Activated T-cell treated with anti-CD3 and anti-CD28 coated beads, Interleukin-2, amount 50 U/mL, for 48 hours (primary cell): ENCODE measurements at regions not wholly inside any gene's neighbourhood (a gene's known extent, or its start where the extent isn't known, plus 50 kb on each side); places are given as distances from the start of the nearest gene placed in this dataset.

Experiments used
- DNase-seq, 2 experiments: peaks; one replicate each; pipeline ENCODE4 v3.0.0-alpha.2; 2020

DNA sequence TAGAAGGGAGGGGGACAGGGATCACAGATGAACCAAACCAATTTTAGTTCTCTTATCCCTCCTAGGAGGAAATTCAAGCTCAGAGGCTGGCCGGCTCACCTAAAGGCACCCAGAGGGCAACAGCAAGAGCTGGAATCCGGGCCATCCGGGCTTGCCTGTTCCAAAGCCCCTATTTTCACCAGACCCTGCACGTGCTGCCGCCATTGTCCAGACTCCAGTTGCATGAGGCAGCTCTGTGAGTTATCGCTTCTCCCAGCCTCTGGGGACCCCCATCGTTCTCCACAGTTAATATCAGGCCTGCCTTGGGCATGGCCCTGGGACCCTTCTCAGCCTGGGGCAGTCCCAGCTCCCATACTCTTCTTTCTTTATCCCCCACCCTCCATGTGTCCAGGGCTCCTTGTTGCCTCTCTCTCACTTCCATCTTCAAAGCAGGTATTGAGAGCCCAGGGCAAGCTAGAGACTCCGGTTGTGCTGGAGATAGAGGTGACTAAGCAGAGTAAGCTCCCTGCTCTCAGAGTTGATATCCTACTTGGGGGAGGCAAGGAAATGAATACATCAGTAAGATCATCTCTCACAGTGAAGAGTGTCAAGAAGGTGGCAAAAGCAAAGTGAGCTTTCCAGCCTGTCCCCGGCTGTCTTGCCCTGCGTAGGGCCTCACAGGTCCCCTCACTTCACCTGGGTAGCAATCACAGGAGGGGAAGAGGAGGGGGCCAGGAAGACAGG lies 322.8 kb downstream of the UACA start:
- DNase-seq, result peak in 1 of 2 experiments; percentile 9

DNA sequence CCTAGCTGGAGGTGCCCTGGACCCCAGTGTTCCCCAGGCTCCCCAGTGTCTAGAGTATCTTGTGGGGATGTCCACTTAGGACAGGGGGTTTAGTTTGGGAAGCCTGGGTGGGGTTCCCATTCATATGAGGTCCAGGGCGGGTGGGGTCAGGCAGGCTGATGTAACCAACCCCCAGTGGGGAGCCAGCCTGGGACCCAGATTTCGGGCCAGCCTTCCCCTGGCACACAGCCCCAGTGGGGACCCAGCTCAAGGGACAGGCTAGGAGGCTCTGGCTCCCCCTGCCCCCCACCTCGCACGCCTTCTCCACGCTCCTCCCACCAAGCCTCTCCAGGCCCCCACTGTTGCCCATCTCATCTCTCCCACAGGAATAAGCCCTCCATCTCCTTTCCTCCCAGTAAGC lies 323.5 kb downstream of the UACA start:
- DNase-seq, result no peak

GRCh38 chr15:70439304-70439877 lies 324.0 kb downstream of the UACA start:
- peak in 1 of 2 experiments; percentile 6 for DNase-seq

DNA sequence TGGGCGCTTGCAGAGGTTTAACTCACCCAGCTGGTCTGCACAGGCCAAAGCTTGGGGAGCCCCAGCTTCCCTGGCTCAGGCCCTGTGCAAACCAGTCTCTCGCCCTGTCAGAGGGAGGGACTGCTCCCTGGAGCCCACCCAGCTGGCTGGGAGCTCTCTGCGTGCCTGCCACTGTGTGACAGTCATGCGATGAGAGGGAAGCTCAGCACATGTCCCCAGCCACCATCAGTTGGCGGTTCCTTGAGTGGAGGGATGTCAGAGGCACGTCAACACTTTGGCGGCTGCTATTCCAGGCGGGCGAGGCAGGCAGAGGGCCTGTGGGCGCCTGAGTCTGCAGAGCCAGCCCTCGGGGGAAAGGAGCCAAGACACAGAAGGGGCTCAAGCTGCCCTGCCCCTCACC lies 324.6 kb downstream of the UACA start:
- DNase-seq, result peak in 1 of 2 experiments; percentile 11

DNA sequence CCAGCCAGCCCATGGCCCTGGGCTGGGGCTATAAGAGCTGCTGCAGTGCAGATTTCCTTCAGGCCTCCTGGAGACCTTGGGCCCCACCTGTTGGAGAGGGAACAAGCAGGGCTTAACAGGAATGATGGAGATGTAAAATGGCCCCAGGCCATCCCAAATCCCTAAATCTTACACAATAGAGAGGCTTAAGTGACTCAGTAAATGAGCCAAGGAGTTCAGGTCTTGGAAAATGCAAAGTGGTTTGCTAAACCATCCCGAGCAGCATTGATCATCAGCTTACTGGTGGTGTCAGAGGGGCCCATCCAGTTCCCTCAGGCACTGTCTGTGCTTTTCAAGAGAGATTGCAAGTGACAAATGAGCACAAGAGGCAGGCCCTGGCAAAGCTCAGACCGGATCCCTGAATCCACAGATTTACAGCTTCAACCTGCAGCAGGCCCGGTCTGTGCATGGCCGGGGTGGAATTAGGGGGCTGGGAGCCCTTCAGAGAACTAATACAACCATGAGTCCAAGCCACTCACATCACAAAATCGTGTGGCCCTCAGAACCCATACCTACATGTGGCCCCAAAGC lies 325.4 kb downstream of the UACA start:
- DNase-seq, result peak in 1 of 2 experiments; percentile 11

- peak in 1 of 2 experiments; percentile 10 for DNase-seq
Observed at GRCh38 chr15:70437089-70437488, 326.3 kb downstream of the UACA start.

DNA sequence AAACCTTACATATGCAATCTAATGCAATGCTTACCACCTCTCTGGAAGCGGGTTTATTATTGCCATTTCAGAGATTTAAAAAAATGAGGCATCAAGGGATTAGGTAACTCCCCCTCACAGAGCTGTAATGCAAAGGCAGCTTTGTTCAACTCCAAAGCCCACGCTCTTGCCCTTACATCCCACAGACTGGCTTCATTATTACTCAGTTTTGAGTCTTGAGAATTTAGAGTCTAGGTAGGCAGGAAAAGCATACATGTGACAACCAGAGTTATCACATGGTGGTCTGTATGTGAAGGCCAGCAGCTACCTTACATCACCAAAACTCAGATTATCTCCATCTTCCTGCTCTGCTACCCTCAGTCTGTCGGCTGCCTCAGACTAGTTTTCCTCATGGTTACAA lies 326.9 kb downstream of the UACA start:
- DNase-seq, result no peak

GRCh38 chr15:70435872-70436271 lies 327.5 kb downstream of the UACA start:
- no peak for DNase-seq

DNA sequence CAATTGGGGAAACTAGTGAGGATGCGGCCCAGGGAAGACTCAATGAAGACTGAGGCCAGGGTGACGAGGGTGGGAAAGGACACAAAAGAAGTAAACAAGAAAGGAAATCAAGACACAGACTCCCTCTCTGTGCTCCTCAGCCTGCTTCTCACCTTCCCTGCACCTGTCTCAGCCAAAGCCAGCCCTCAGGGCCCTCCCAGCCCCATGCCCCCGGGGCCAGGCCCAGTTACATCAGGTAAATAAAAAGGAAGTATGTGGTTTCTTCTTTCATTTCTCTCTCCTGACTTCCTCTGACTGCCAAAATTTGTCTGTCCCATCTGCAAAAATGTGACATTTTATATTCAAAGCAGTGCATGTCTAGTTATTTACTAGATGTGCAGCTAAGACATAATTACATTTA lies 328.0 kb downstream of the UACA start:
- DNase-seq, result no peak

GRCh38 chr15:70433586-70434324 lies 329.6 kb downstream of the UACA start:
- no peak for DNase-seq

DNA sequence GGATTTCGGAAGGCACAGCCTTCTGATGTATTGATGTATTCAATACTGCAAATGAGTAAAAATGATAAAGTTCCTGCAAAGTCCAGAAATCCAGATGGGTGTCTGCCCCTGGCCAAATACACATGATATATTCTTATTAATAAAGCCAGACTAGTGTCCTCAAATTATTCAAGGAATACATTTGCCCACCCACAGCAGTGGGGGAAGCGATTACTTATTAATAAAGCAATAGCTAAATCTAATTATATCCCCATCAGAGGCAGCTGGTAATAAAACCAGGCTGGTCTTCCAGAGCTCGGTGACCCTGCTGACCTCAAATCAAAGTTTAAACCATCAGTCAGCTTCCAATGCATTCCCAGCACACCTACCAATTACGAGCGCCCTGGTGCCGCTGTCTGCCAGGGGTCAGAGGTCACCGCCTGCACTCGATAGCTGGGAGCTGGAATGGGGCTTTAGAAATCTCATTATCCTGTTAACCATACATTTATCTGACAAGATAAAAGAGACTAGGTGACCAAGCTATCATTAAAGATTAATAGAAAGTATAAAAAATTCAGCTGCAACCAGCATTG lies 330.3 kb downstream of the UACA start:
- no peak for DNase-seq

DNA sequence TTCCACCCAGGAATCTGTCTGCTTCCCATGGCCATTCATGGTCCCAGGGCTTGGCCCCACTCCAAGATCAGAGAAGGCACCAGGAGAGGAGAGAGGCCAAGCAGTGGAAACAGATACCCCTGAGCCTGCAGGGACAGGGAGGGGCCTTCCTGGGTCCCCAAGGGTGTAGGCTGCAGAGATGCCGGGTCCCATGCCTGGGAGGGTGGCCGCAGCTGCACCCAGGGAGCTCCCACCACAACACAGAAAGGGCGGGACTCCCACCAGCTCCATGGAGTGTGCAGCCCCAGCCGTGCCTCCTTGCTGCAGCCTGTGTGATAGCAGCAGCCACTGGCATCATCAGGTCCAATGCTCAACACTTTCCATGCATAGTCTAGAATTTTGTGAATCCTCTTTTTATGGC lies 331.5 kb downstream of the UACA start:
- DNase-seq, result no peak

DNA sequence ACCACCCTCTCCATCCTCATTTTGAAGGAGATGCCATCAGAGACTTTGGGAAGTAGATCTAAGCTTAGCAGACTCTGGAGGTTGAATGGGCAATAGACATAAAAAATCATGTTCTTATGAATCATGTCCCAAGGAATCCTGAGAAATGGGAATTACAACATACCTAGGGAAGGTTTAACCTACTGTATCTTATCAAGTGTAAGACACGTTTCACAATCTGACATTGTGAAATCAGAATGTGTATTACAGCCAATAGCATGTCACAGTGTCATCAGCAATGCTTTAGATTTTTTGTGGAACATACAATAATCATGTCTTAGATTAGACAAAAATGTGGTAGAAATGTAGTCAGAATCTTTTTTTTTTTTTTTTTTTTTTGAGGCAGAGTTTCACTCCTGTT lies 332.4 kb upstream of the TLE3 start:
- DNase-seq, result no peak

DNA sequence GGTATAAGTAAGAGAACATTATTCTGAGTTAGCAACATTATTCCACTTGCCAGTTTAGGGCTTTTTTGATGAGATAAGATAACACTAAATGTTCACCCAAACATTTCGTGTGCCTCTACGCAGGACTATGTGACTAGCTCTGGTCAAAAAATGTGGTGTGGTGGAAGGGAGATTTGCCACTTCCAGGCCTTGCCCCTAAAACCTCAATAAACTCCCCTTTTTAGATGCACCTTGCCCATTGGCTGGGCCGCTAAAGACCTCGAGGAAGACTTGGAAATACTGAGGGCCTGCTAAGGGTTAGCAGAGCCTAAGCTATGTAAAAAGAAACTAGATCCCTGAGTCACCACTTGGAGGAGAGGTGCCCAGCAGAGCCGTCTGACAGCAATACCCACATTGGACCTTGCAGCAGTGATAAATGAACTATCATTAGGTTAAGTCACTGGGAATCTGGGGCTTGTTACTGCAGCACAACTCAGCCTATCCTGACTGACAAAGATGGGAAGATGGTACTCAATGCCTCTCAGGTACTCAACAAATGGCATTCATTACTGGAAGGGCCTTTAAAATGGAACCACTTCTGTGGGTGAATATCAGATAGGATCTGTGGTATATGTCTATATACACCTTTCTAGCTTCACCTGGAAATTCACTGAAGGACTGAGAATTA lies 331.5 kb upstream of the TLE3 start:
- DNase-seq, result no peak

DNA sequence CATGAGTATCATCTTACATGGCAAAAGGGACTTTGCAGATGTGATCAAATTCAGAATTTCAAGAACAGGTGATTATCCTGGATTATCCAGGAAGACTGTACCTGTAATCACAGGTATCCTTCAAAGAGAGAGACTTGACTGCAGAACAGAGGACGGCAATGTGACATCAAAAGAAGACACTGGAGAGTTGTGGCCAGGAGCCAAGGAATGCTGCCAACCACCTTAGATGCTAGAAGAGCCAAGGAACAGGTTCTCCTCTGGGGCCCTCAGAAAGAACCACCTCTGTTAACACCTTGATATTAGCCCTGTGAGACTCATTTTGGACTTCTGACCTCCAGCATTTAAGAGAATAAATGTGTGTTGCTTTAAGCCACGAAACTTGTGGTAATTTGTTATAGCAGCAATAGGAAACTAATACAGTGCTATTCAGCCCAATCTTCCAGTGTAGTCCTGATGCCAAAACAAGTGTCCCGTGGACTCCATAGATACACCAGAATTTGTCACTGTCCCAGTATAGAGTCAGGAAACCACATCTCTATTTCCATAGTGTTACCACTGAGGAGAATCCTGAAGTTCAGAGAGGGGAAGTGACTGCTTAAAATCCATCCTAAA lies 330.6 kb upstream of the TLE3 start:
- no peak for DNase-seq

DNA sequence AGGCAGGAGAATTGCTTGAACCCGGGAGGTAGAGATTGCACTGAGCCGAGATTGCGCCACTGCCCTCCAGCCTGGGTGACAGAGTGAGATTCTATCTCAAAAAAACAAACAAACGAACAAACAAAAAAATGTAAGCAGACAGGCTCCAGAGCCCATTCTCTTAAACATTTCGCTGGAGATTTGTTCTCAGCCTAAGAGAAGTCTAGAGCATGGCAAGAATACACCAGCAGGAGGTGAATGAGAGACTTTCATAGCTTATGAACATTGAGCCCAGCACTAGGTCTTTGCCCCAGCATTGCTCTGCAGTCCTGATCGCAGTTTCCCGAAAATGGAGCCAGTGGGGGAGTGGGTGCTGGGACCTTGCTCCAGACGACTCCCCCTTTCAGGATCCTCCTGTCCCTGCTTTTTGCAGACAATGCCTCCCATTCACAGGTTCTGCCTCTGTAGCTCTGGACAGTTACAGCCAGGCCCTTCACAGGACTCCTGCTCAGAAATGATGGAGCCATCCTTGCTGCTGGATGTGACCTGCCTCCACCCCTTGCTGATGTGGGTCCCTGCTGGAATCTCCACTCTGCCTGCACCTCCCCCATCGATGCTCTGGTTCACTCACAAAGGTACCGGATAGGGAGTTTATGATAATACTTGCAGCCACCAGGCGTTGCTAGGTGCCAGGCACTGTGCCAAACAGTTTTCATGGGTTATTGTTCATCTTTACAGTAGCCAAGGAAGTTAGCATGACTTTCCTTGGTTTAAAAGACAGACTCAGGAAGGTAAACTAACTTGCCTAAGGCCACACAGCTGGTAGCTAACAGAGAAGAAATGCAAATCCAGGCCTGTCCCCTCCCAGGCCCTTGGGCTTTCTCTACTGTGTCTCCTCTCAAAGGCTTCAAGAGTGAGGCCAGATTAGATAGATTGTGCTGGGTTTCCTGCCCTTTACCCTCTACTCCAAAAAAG lies 329.7 kb upstream of the TLE3 start:
- DNase-seq, result no peak

DNA sequence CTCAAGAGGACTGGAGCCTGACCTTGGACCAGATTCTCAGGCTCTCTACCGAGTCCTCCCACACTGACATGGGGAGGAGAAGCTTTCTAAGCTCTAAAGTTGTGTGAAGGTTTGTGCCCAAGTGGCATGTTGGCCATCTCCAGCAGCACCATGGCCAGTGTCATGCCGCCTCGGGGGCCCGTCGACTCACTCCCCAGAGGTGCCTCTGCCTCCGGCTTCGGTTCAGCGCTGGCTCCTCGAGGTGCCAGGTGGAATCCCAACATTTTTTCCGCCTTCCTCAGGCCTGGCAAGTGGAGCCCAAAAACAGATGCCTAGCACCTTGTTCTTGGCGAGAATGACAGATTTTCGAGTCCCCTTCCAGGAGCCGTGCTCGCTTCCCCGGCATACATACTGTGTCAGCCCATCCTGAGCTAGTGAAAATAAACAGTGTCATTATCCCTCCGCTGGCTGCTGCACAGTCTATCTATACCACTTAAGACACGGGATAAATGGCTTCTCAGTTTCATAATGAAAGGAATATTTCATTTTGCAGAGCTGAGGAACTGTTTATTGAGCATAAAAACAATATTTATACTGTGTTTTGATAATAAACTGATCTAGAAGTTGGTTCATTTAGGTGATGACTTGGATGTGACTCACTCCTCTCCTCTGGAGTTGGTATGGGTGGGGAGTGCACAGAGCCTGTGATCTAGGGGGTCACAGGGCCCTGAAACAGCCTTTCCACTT lies 328.5 kb upstream of the TLE3 start:
- DNase-seq, result no peak

DNA sequence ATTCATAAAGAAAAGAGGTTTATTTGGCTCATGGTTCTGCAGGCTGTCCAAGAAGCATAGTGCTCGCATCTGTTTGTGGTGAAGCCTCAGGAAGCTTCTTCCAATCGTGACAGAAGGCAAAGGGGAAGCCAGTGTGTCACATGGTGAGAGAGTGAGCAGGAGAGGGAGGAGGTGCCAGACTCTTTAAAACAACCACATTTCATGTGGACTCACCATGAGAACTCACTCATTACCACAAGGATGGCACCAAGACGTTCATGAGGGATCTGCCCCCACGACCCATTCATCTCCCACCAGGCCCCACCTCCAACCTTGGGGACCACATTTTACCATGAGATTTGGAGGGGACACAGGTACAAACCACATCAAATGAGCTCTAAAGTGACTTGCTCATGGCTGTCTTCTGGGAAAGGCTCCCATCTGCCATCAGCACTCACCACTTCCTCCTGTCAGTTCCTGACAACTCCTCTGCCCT lies 327.3 kb upstream of the TLE3 start:
- DNase-seq, result peak; percentile 55 to 63

GRCh38 chr15:70423267-70423666 lies 325.6 kb upstream of the TLE3 start:
- DNase-seq, result no peak

DNA sequence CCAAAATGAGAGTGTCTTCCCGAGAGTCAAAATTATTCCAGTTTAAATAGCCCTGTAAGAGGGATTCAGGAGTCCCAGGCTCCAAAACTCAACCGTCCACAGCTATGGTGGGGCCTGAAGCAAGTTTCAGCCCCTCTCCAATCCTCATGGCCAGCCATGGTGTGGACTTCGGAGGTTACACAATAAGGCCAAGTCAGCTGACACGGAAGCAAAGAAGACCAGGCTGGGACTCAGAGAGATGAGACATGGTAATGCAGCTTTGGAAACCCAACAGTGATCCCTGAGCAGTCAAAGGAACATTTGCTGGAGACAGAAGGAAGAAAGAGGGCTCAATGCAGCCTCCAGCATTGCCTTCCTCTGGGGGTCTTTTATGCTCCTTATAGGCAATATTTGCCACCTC lies 324.6 kb upstream of the TLE3 start:
- no peak for DNase-seq
